Spleen (tissue), 7 donors: ENCODE measurements at regions not wholly inside any gene's neighbourhood (a gene's known extent, or its start where the extent isn't known, plus 50 kb on each side); places are given as distances from the start of the nearest gene placed in this dataset.

Experiments used
- CTCF ChIP-seq, 11 experiments: fragments of 200-600 bp in 7 of 11; fragments of 450-650 bp in 4 of 11; sonication (generic) in 4 of 11; IDR thresholded peaks in 8 of 11; conservative IDR thresholded peaks in 3 of 11; 1 replicate in 7 of 11; 2 replicates in 4 of 11; pipeline versions ENCODE4 v1.4.0 to v1.8.0; 2016 to 2021; ENCODE audit warnings: antibody characterized with exemption in 11 of 11, inconsistent platforms in 4 of 11, mild to moderate bottlenecking in 1 of 11
- POLR2A ChIP-seq, 3 donors: fragments of 450-650 bp; IDR thresholded peaks; one replicate each; pipeline ENCODE4 v1.5.1; 2017; ENCODE audit warnings: antibody characterized with exemption in 3 of 3, mild to moderate bottlenecking in 1 of 3
- donor health status: DM: no; HTN: no; CAD: no; lungs with moderate emphysema.
- donor health status: DM: no; HTN: no; CAD: no.
- donor health status: DM: no; HTN: no; CAD: no.

GRCh38 chr3:94647131-94647530 lies 584.3 kb downstream of the NSUN3 start:
- no peak for TF ChIP-seq POLR2A (IDR thresholded peaks at IDR 0.05)
- TF ChIP-seq CTCF (IDR thresholded peaks at IDR 0.05 in 8 of 11, conservative IDR thresholded peaks at IDR 0.05 in 3 of 11): no peak
